Thoracic aorta (tissue), 2 donors: ENCODE measurements at regions not wholly inside any gene's neighbourhood (a gene's known extent, or its start where the extent isn't known, plus 50 kb on each side); places are given as distances from the start of the nearest gene placed in this dataset.

Experiments used
- ATAC-seq: fragments of 150-250 bp; one replicate; pipeline ENCODE4 v1.8.0; 2017; ENCODE audit warnings: low read depth; ENCODE audit not compliant: insufficient number of reproducible peaks, low FRiP score
- DNase-seq: peaks from one replicate; pipeline ENCODE4 v3.0.0-alpha.2; 2020; ENCODE audit warnings: low spot score
- H3K27ac ChIP-seq, 2 donors: fragments of 200-600 bp; sonication (generic); 1 replicate in 1 of 2; 2 replicates in 1 of 2; pipeline ENCODE4 v1.5.1; 2016; ENCODE audit warnings: mild to moderate bottlenecking in 2 of 2, moderate library complexity in 2 of 2
- H3K27me3 ChIP-seq: fragments of 200-600 bp; sonication (generic); replicated peaks from 2 replicates; pipeline ENCODE4 v1.6.0; 2016; ENCODE audit warnings: mild to moderate bottlenecking; ENCODE audit not compliant: insufficient read depth
- H3K36me3 ChIP-seq: fragments of 200-600 bp; sonication (generic); one replicate; pipeline ENCODE4 v1.5.1; 2016
- H3K4me1 ChIP-seq, 2 donors: fragments of 200-600 bp; sonication (generic); 1 replicate in 1 of 2; 2 replicates in 1 of 2; pipeline versions ENCODE4 v1.5.1 to v1.6.0; 2016; ENCODE audit warnings: low read depth in 2 of 2, mild to moderate bottlenecking in 1 of 2; ENCODE audit not compliant: control insufficient read depth in 1 of 2
- H3K4me3 ChIP-seq: fragments of 200-600 bp; sonication (generic); 2 replicates; pipeline ENCODE4 v1.5.1; 2016; ENCODE audit warnings: mild to moderate bottlenecking
- H3K9me3 ChIP-seq: fragments of 200-600 bp; sonication (generic); 2 replicates; pipeline ENCODE4 v1.5.1; 2016
- TF ChIP-seq, protein P1 (sequence below): fragments of 200-600 bp; sonication (generic); IDR thresholded peaks from one replicate; pipeline ENCODE4 v1.5.1; 2019; ENCODE audit warnings: antibody characterized with exemption

DNA sequence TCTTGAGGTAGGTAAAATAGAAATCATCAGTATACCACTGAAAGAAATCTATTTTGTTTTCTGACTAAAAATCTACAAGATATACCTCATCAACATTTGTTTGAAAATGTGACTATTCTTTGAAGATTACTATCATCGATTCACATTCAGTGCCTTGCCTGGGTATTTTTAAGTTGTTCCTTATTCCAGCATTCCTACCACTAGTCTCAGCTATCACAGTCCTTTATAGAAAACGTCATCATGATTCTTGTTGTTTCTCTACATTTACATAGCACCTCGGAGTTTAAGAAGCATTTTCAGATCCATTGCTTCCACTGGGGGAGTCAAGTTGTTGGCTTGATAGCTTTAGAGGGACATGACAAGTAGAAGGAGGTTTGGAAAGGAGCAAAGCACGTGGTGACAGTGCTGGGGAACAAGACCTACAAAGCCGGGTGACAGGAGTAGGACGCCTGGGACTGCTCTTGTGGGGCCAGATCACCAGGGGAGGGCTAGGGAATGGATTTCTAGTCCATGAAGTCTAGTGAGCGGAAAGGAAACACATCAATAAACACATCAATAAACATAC, 61.5 kb downstream of the HES1 start:
- DNase-seq (no peak), ATAC-seq (no peak)
- Histone ChIP-seq H3K36me3 (no peaks in the 10 kb centered on the region), H3K27me3 (no peaks in the 10 kb centered on the region), H3K4me1 (peaks cover 0 to 5% of the 10 kb centered on the region in 2 donors), H3K27ac (no peak overlapping the region), H3K4me3 (no peak overlapping the region), H3K9me3 (no peaks in the 10 kb centered on the region)
- TF ChIP-seq, protein P1, sequence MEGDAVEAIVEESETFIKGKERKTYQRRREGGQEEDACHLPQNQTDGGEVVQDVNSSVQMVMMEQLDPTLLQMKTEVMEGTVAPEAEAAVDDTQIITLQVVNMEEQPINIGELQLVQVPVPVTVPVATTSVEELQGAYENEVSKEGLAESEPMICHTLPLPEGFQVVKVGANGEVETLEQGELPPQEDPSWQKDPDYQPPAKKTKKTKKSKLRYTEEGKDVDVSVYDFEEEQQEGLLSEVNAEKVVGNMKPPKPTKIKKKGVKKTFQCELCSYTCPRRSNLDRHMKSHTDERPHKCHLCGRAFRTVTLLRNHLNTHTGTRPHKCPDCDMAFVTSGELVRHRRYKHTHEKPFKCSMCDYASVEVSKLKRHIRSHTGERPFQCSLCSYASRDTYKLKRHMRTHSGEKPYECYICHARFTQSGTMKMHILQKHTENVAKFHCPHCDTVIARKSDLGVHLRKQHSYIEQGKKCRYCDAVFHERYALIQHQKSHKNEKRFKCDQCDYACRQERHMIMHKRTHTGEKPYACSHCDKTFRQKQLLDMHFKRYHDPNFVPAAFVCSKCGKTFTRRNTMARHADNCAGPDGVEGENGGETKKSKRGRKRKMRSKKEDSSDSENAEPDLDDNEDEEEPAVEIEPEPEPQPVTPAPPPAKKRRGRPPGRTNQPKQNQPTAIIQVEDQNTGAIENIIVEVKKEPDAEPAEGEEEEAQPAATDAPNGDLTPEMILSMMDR: no peak

DNA sequence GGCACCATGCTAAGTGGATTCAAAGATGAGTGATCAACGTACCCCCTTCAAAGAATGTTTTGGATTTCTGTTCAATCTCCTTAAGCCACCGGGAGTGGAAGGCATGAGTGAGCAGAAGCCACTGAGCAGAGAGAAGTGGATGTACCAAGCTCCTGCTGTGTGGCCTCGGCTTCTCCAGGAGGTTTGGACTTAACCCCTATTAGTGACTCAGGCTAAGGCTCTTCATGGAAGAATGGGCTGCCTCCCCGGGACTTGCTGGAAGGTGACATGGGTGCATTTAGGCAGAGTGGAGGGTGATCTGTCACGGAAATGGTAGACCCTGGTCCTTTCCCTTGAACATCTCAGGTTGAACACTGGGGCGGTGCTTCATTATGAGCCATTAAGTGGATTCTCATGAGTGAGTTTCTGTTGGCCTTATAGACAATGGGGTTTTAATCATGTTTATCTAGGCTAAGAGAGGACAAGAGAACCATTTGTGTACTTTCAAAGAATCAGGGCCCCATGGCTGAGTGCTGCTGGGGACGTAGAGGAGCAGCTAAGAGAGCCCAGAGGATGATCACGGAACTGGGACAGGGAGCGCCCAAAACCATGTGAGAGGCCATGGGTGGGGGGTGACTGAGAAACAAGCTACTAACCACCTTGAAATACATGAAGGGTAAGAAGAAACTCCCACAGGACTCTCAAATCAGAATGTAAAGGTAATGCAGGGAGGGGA, 62.2 kb downstream of the HES1 start:
- Histone ChIP-seq H3K27ac (no peak overlapping the region), H3K36me3 (no peaks in the 10 kb centered on the region), H3K27me3 (no peaks in the 10 kb centered on the region), H3K4me3 (no peak overlapping the region), H3K9me3 (no peaks in the 10 kb centered on the region), H3K4me1 (peaks cover 0 to 5% of the 10 kb centered on the region in 2 donors)
- TF ChIP-seq, protein P1: no peak
- no peak for ATAC-seq
- no peak for DNase-seq

DNA sequence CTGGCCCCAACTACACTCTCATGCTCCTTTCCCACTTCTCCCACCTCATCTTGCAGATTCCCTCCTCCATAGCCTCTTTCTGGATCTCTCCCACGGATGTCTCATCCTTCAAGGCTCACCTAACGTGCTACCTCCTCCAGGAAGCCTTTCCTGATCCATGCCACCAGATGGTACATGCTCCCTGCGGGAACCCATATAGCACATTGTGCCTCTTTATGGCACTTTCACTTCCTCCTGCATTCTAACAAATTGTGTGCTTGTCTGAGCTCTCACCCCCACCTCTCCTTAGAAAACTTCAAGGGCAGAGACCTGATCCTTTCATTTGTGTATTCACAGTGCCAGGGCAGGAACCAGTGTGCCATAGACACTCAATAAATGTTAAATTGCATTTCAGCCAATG, 63.0 kb downstream of the HES1 start:
- TF ChIP-seq, protein P1: no peak
- H3K9me3 ChIP-seq: no peaks in the 10 kb centered on the region
- H3K36me3 ChIP-seq: no peaks in the 10 kb centered on the region
- H3K4me3 ChIP-seq: no peak overlapping the region
- ATAC-seq: no peak
- no peak for DNase-seq
- peaks cover 0 to 5% of the 10 kb centered on the region in 2 donors for H3K4me1 ChIP-seq
- peaks cover 6% of the 10 kb centered on the region for H3K27me3 ChIP-seq
- H3K27ac ChIP-seq: no peak overlapping the region

DNA sequence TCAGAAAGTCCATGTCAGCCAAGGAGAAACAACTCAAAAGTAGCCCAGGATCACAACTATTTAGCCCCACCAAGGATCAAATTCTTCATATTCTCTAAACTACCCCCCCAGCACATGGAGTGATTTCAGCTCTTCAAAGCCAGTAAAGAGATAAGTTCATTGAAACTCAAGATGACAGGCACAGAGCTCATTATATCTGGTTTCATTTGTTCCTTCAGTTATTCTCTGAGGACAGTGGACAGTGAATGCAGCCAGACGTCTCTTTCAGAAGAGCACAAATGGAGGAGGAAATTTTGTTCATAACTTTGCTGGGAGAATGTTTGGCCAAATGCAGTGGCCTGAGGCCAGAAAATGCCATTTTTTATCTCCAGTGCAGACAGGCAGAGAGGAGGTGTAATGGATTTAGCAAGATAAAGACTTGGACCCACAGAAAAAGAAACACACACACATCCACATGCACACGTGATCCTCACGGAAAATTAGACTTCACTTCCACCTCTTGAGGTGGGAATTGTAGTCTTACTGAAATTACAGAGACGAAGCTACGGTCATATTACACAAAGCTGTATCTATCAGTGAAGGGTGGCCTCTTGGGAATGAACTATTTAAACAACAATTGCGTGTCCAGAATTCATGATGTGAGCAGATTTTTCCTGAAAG, 64.6 kb downstream of the HES1 start:
- Histone ChIP-seq H3K27me3 (peaks cover 8% of the 10 kb centered on the region), H3K4me3 (no peak overlapping the region), H3K4me1 (peaks cover 0 to 5% of the 10 kb centered on the region in 2 donors), H3K27ac (no peak overlapping the region), H3K9me3 (no peaks in the 10 kb centered on the region), H3K36me3 (no peaks in the 10 kb centered on the region)
- no peak for DNase-seq
- ATAC-seq: no peak
- TF ChIP-seq, protein P1: no peak

DNA sequence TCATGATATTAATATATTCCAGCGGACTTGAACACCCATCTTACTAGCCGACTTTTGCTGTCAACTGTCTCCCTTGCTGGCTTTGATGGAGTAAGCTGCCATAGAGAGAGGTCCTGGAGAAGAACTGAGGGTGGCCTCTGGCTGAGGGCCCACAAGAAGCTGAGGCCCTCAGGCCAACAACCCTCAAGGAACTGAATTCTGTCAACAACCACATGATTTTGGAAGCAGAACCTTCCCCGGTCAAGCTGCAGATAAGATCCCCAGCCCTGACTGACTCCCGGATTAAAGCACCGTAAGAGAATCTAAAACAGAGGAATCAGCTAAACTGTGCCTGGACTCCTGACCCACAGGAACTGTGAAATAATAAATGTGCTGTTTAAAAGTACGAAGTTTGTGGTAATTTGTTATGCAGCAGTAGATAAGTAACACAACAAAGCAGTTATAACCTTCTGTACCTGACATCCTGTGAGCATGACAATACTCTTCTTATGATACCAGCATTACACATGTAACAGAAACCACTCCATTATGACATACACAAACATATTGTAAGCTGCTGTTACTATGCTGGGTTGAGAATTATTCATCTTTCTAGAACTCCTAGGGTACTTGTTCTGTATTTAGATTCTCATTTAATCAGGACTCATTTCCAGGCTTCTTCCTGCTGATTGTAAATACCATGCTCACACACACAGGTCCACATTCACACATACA, 66.2 kb downstream of the HES1 start:
- H3K4me1 ChIP-seq: peaks cover 0 to 5% of the 10 kb centered on the region in 2 donors
- TF ChIP-seq, protein P1: no peak
- H3K27ac ChIP-seq: no peak overlapping the region
- no peak overlapping the region for H3K4me3 ChIP-seq
- DNase-seq: no peak
- peaks cover 8% of the 10 kb centered on the region for H3K27me3 ChIP-seq
- ATAC-seq: no peak
- no peaks in the 10 kb centered on the region for H3K9me3 ChIP-seq
- H3K36me3 ChIP-seq: no peaks in the 10 kb centered on the region
